DOHH2 (cell line): ENCODE measurements at regions not wholly inside any gene's neighbourhood (a gene's known extent, or its start where the extent isn't known, plus 50 kb on each side); places are given as distances from the start of the nearest gene placed in this dataset.

ENCODE experiments used
- EZH2phosphoT487 ChIP-seq: fragments of 200-600 bp; sonication (generic); IDR thresholded peaks from 2 replicates; pipeline ENCODE4 v1.6.1; 2017; ENCODE audit warnings: borderline replicate concordance, mild to moderate bottlenecking, antibody characterized with exemption, low read length, moderate library complexity, mixed read lengths
- TF ChIP-seq, protein P1 (sequence below): fragments of 200-600 bp; sonication (generic); IDR thresholded peaks from one replicate; pipeline ENCODE4 v1.5.1; 2014; ENCODE audit warnings: antibody characterized with exemption, mild to moderate bottlenecking, low read depth, low read length; ENCODE audit not compliant: poor library complexity, severe bottlenecking

DNA sequence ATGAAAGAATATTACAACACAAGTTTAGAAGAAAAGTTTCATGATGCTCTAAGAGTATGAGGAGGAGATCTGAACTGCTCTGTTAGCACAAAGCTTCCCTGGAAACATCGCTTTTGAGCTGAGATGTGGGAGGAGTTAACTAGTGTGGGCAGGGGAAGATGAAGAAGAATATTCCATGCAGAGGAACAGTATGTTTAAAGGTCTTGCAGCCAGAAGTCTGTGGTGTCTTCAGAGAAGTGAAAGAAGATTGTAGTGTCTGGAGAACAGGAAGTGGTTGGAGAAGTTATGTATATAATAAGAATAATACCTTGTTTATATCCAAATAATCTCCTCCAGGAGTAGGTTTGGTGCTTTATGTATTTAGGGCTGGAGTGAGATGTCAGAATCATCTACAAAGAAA is 406.7 kb downstream of the MAN2A1 start:
- TF ChIP-seq, protein P1, sequence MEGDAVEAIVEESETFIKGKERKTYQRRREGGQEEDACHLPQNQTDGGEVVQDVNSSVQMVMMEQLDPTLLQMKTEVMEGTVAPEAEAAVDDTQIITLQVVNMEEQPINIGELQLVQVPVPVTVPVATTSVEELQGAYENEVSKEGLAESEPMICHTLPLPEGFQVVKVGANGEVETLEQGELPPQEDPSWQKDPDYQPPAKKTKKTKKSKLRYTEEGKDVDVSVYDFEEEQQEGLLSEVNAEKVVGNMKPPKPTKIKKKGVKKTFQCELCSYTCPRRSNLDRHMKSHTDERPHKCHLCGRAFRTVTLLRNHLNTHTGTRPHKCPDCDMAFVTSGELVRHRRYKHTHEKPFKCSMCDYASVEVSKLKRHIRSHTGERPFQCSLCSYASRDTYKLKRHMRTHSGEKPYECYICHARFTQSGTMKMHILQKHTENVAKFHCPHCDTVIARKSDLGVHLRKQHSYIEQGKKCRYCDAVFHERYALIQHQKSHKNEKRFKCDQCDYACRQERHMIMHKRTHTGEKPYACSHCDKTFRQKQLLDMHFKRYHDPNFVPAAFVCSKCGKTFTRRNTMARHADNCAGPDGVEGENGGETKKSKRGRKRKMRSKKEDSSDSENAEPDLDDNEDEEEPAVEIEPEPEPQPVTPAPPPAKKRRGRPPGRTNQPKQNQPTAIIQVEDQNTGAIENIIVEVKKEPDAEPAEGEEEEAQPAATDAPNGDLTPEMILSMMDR, result no peak
- no peak for TF ChIP-seq EZH2phosphoT487
